ENCODE measurements at regions not wholly inside any gene's neighbourhood (a gene's known extent, or its start where the extent isn't known, plus 50 kb on each side); places are given as distances from the start of the nearest gene placed in this dataset.

GRCh38 chr4:128347175-128347868, 59.7 kb upstream of the PGRMC2 start:
- Mint-ChIP-seq H3K36me3 (ENCODE audit: low read depth) (peaks cover 4% of the 10 kb centered on the region), H3K4me1 (peaks cover 5% of the 10 kb centered on the region), H3K4me3 (no peak overlapping the region), H3K9me3 (no peaks in the 10 kb centered on the region), H3K27ac (no peak overlapping the region), H3K27me3 (ENCODE audit: low read depth, poor library complexity) (no peaks in the 10 kb centered on the region)
- no peak for TF ChIP-seq CTCF (IDR thresholded peaks at IDR 0.05)
- DNase-seq, result no peak

- Mint-ChIP-seq H3K27me3 (ENCODE audit: low read depth, poor library complexity) (no peaks in the 10 kb centered on the region), H3K4me3 (no peak overlapping the region), H3K27ac (no peak overlapping the region), H3K4me1 (peaks cover 5% of the 10 kb centered on the region), H3K36me3 (ENCODE audit: low read depth) (peaks cover 7% of the 10 kb centered on the region), H3K9me3 (peaks cover under 1% of the 10 kb centered on the region)
- TF ChIP-seq CTCF (IDR thresholded peaks at IDR 0.05), result no peak
- no peak for DNase-seq
Measured at GRCh38 chr4:128346054-128346716, 58.6 kb upstream of the PGRMC2 start.

- Mint-ChIP-seq H3K4me1 (peaks cover 5% of the 10 kb centered on the region), H3K9me3 (peaks cover 3% of the 10 kb centered on the region), H3K27me3 (ENCODE audit: low read depth, poor library complexity) (no peaks in the 10 kb centered on the region), H3K36me3 (ENCODE audit: low read depth) (peaks cover 10% of the 10 kb centered on the region), H3K27ac (no peak overlapping the region), H3K4me3 (no peak overlapping the region)
- DNase-seq, result no peak
- TF ChIP-seq CTCF (IDR thresholded peaks at IDR 0.05), result no peak
Measured at GRCh38 chr4:128345650-128346049, 58.0 kb upstream of the PGRMC2 start.

GRCh38 chr4:128342762-128343161, 55.1 kb upstream of the PGRMC2 start:
- H3K27ac Mint-ChIP-seq, result no peak overlapping the region
- no peak overlapping the region for H3K4me3 Mint-ChIP-seq
- peaks cover 3% of the 10 kb centered on the region for H3K9me3 Mint-ChIP-seq
- peaks cover 10% of the 10 kb centered on the region for H3K36me3 Mint-ChIP-seq (ENCODE audit: low read depth)
- no peak for TF ChIP-seq CTCF (IDR thresholded peaks at IDR 0.05)
- no peaks in the 10 kb centered on the region for H3K27me3 Mint-ChIP-seq (ENCODE audit: low read depth, poor library complexity)
- H3K4me1 Mint-ChIP-seq, result no peaks in the 10 kb centered on the region
- DNase-seq, result no peak

- Mint-ChIP-seq H3K4me1 (no peaks in the 10 kb centered on the region), H3K9me3 (peaks cover 3% of the 10 kb centered on the region), H3K36me3 (ENCODE audit: low read depth) (peaks cover 10% of the 10 kb centered on the region), H3K4me3 (no peak overlapping the region), H3K27me3 (ENCODE audit: low read depth, poor library complexity) (peaks cover 2% of the 10 kb centered on the region), H3K27ac (no peak overlapping the region)
- no peak for DNase-seq
- TF ChIP-seq CTCF (IDR thresholded peaks at IDR 0.05), result no peak
Measured at GRCh38 chr4:128341634-128342033, 54.0 kb upstream of the PGRMC2 start.

Measured in nephron progenitor cell (in vitro differentiated cells).